GM21717 (cell line): ENCODE measurements at regions not wholly inside any gene's neighbourhood (a gene's known extent, or its start where the extent isn't known, plus 50 kb on each side); places are given as distances from the start of the nearest gene placed in this dataset.
"Not testable (repeated sequence)": the region's sequence is repeated elsewhere in the genome, so short reads cannot be mapped to it uniquely, and the experiment has no call there.

Experiments
- ATAC-seq: cut with Tn5 transposase; IDR thresholded peaks from one replicate; pipeline ENCODE4 v1.9.1; 2021; ENCODE audit warnings: mild to moderate bottlenecking, moderate library complexity; ENCODE audit not compliant: unreplicated experiment

DNA sequence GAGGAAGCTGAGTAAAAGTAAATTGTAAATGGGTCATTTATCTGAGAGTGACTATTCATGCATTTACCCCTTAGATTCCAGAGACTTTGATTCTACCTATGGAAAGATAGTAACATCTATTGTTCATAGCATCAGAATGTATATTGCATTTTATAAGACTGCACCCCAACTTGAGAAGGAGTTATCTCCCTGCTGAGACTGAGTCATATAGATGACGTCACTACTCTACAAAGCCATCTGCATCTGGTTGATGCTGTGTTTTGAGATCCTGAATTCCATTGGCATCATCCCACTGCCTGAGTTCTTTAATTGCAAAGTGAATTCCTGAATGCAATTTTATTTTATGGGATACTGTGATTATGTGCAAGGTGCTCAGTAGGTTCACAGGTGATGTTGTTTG, 444.0 kb upstream of the SLC35B3 start:
- no peak for ATAC-seq

DNA sequence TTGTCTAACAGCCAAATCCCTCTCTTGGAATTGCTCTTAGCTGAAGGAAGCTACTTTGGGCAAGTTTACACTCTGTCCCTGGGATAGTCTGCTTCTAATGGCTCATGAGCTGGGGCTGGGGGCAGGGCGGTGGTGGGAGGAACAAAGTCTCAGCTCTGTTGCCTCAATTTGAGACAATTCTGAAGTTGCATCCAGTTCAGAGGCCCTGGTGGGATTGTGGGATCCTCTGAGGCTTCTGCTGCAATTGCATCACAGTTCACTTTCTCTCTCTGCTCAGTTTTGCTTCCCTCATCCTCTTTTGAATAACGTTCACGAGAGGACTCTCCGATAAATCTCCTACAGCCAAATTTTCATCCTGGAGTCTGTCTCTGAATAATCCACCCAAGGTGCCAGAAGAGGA, 440.6 kb upstream of the SLC35B3 start:
- ATAC-seq = no peak

- no peak for ATAC-seq
These were observed 437.2 kb upstream of the SLC35B3 start for GRCh38 chr6:8872589-8872988.

DNA sequence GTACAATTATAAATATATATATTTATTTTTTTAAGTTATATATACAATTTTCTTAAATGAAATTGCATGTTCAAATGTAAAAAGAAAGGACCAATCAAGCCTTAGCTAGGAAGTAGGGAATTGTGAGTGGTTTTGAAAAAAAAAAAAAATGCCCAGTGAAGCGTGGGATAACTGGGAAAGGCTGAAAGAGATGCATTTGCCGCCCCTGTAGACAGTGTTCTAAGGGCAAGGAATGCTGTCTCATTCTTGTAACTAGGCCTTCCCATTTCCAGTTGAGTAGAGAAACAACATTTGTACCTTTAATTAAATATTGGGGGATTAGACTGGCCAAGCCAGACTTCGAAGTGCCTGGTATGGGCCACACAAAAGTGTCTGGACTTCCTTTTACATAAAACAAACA, 430.1 kb upstream of the SLC35B3 start:
- ATAC-seq = no peak

DNA sequence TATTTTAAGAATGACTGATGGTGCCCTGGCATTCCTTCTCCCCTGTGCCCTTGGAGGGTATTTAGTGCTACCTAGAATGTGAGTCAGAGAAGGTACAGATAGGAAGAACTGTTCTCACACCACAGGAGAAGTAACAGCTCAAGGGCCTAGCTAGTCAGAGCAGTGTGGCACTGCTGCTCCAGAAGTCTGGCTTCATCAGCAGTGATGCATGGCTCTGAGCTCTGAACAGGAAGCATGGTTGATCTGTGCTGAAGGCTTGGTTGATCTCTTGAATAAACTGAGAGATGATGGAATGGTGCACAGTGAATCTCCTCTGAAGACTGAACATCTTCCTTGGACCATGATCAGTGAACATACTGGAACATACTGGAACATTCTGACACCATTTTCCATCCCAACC, 425.3 kb upstream of the SLC35B3 start:
- ATAC-seq = no peak

GRCh38 chr6:8859501-8859900, 424.2 kb upstream of the SLC35B3 start:
- ATAC-seq = no peak

- no peak for ATAC-seq
These were observed 423.5 kb upstream of the SLC35B3 start for GRCh38 chr6:8858854-8859331.

DNA sequence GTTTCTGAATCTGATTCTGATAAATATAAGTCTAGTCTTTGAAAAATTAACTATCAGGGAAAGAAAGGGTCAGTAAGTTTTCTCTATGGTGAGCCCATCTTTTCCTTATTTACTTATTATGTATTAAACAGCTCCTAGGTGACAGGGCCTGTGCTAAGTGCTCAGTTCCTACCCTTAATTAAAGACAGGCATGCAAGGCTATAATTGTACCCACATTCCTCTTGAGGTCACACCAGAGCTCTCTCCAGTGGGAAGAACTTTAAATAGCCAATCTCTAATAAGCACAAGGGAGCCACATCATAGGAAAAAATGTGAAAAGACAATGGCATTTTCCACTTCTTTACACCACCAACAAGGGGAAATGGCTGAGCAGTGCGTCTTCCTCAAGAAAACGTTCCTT, 421.8 kb upstream of the SLC35B3 start:
- ATAC-seq = no peak

- no peak for ATAC-seq
These were observed 420.1 kb upstream of the SLC35B3 start for GRCh38 chr6:8855411-8855810.

DNA sequence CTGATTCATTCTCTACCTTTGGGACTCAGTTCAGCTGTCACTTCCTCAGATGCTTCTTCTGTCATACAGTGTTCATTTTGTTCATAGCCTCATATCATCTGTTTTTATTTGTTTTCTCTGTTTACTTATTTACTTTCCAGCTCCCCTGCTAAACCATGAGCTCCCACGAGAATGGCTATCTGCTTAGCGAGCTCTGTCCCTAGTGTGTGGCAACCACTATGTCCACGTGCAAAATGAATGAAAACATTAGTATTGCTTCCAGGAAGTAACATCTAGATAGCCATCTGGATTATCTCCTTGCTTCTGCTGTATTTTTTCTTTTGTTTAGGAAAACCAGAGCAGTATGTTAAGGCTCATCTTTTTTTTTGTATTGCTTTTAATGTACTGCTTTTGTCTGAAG, 417.0 kb upstream of the SLC35B3 start:
- no peak for ATAC-seq

DNA sequence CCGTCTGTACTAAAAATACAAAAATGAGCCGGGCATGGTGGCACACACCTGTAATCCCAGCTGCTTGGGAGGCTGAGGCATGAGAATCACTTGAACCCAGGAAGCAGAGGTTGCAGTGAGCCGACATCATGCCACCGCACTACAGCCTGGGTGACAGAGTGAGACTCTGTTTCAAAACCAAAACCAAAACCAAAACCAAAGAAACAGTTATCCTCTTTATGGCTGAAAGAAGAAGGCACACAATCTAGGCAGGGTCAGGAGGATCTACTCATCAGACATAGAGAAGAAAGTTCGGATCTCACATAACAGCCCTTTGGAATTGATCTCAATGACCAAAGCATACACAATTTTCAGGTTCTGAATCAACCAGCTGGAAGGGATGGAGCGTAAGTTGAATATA, 411.3 kb upstream of the SLC35B3 start:
- ATAC-seq = not testable (repeated sequence)

- ATAC-seq = no peak
These were observed 410.3 kb upstream of the SLC35B3 start for GRCh38 chr6:8845690-8846089.

- ATAC-seq = no peak
These were observed 409.6 kb upstream of the SLC35B3 start for GRCh38 chr6:8844968-8845367.

GRCh38 chr6:8839626-8840025, 404.3 kb upstream of the SLC35B3 start:
- no peak for ATAC-seq

DNA sequence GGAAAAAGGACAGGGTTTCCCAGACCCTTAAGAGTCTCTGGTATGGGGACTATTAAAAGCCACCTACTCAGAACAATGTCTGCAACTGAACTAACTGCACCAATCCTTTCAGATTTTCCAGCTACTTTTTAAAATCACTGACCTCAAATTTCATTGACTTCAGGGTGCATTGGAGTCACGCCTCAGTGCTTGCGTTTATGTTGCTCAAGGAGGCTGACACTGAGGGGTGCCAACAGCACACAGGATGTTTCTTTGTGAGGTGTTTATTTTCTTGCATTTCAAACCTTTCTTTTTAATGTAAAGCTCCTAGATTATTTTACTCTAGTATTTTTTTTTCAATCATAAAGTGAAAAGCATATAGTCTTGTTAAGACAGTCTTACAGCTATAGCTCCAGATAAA, 402.0 kb upstream of the SLC35B3 start:
- no peak for ATAC-seq

- ATAC-seq = not testable (repeated sequence)
These were observed 397.4 kb upstream of the SLC35B3 start for GRCh38 chr6:8832695-8833094.

GRCh38 chr6:8831366-8832152, 396.2 kb upstream of the SLC35B3 start:
- no peak for ATAC-seq

- ATAC-seq = no peak
These were observed 395.4 kb upstream of the SLC35B3 start for GRCh38 chr6:8830794-8831193.

DNA sequence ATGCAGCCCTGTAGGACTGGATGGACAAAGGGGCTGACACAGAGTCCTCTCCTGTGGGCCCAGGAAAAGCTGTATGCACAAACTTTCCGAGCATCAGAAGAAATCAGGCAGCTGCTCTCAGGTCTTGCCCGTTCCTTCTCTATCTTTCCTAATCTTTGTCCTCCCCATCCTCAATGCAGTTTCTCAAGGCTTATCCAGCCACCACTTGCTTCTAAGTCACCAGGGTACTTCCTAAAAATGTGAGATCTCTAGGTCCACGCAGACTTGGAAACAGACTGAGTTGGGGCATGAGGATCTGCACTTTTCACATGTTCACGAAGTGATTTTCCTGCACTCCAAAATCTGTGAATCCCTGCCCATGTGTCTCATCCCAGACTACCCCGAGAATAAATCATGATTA, 394.5 kb upstream of the SLC35B3 start:
- ATAC-seq = no peak

DNA sequence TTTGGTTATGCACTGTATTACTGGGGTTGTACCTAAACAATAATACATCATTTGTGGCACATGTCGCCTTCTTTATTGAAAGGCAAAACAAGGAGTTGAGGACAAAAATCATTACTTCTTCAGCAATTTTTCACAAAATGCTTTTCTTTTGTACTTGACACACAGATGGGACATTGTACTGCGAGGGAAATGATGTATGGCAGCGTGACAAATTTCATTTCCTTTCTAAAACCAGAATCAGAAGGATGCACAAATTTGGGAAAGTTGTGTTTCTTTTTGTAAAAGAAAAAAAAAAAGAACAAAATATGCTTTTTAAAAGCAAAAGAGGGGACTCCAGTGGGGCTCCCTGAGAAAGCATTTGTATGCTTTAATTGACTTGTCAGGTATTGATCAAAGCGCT, 394.0 kb upstream of the SLC35B3 start:
- ATAC-seq = no peak

GRCh38 chr6:8828376-8828775, 393.0 kb upstream of the SLC35B3 start:
- ATAC-seq = no peak

DNA sequence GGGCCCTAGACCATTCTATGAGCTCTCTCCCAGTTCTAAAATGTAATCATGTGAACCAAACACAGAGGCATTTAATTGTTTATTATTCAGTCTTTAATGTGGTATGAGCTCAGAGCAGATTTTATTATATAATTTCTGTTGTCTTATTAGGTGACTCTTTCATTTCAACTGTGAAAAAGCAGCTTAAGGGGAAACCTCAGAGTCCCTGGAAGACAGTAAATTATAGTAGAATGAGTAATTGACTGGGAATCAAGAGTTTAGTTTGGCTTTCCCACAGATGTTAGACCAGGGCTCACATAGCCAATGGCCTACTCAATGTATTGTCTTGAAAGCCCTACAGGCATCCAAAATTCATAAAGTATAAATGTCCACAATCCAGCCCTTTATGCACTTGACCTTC, 390.4 kb upstream of the SLC35B3 start:
- ATAC-seq = no peak

GRCh38 chr6:8821981-8822381, 386.6 kb upstream of the SLC35B3 start:
- no peak for ATAC-seq
